Lower leg skin (tissue), 4 donors: ENCODE measurements at regions not wholly inside any gene's neighbourhood (a gene's known extent, or its start where the extent isn't known, plus 50 kb on each side); places are given as distances from the start of the nearest gene placed in this dataset.

Source experiments
- DNase-seq, 2 donors: peaks; one replicate each; pipeline ENCODE4 v3.0.0-alpha.2; 2019; ENCODE audit warnings: low spot score in 2 of 2
- H3K4me3 ChIP-seq: fragments of 200-600 bp; sonication (generic); 2 replicates; pipeline ENCODE4 v1.5.1; 2017; ENCODE audit warnings: mild to moderate bottlenecking, low read depth; ENCODE audit not compliant: poor library complexity, severe bottlenecking
- CTCF ChIP-seq, 3 donors: fragments of 450-650 bp; IDR thresholded peaks; one replicate each; pipeline ENCODE4 v1.5.1; 2016; ENCODE audit warnings: antibody characterized with exemption in 3 of 3, mild to moderate bottlenecking in 3 of 3, moderate library complexity in 2 of 3
- POLR2A ChIP-seq, 2 donors: fragments of 450-650 bp; IDR thresholded peaks; one replicate each; pipeline ENCODE4 v1.6.1; 2016 to 2017; ENCODE audit warnings: antibody characterized with exemption in 2 of 2, mild to moderate bottlenecking in 1 of 2, moderate library complexity in 1 of 2
- WGBS, 2 donors: methylation state at CpG; one replicate each; pipeline ENCODE4 v1.1.5; 2018; 5-methylcytosine and 5-hydroxymethylcytosine counted together
- intact Hi-C: fragments of 100-400 bp; cut with DNase I; formaldehyde crosslinking; loops from one replicate; pipeline ENCODE4 v1.15.0; 2023; ENCODE audit warnings: low total_unique reads

GRCh38 chr6:145544041-145544440 lies 191.3 kb downstream of the EPM2A start:
- DNase-seq: no peak
- intact Hi-C loops: no loop called here
- no peak overlapping the region for H3K4me3 ChIP-seq
- TF ChIP-seq POLR2A (IDR thresholded peaks at IDR 0.05) (no peak), CTCF (IDR thresholded peaks at IDR 0.05) (no peak)
- WGBS, 2 donors: 57 to 63% methylated on average over 1 of the region's 1 CpG

GRCh38 chr6:145544514-145544913 lies 190.8 kb downstream of the EPM2A start:
- no peak for TF ChIP-seq CTCF (IDR thresholded peaks at IDR 0.05)
- TF ChIP-seq POLR2A (IDR thresholded peaks at IDR 0.05): no peak
- no peak overlapping the region for H3K4me3 ChIP-seq
- intact Hi-C loops: no loop called here
- WGBS, 2 donors: 65 to 77% methylated on average over 2 of the region's 2 CpGs
- DNase-seq: no peak

- no peak for DNase-seq
- intact Hi-C loops: no loop called here
- TF ChIP-seq CTCF (IDR thresholded peaks at IDR 0.05): no peak
- H3K4me3 ChIP-seq: no peak overlapping the region
These were observed 189.1 kb downstream of the EPM2A start for GRCh38 chr6:145546265-145546664.

- 67 to 73% methylated on average over 4 of the region's 4 CpGs for WGBS, 2 donors
- no peak for DNase-seq
- no peak overlapping the region for H3K4me3 ChIP-seq
- intact Hi-C loops: no loop called here
- TF ChIP-seq CTCF (IDR thresholded peaks at IDR 0.05): no peak
- no peak for TF ChIP-seq POLR2A (IDR thresholded peaks at IDR 0.05)
These were observed 187.6 kb downstream of the EPM2A start for GRCh38 chr6:145547594-145548335.

GRCh38 chr6:145548933-145549648 lies 186.2 kb downstream of the EPM2A start:
- intact Hi-C loops: no loop called here
- H3K4me3 ChIP-seq: no peak overlapping the region
- no peak for TF ChIP-seq CTCF (IDR thresholded peaks at IDR 0.05)
- TF ChIP-seq POLR2A (IDR thresholded peaks at IDR 0.05): no peak
- WGBS, 2 donors: 44 to 48% methylated on average over 3 of the region's 3 CpGs
- no peak for DNase-seq
